Breast epithelium (tissue), 3 donors: ENCODE measurements at regions not wholly inside any gene's neighbourhood (a gene's known extent, or its start where the extent isn't known, plus 50 kb on each side); places are given as distances from the start of the nearest gene placed in this dataset.

Experiments
- CTCF ChIP-seq, 3 donors: fragments of 450-650 bp; IDR thresholded peaks; one replicate each; pipeline ENCODE4 v1.5.1; 2016 to 2017; ENCODE audit warnings: antibody characterized with exemption in 3 of 3, mild to moderate bottlenecking in 3 of 3, moderate library complexity in 3 of 3
- POLR2A ChIP-seq: fragments of 450-650 bp; IDR thresholded peaks from one replicate; pipeline ENCODE4 v1.6.1; 2016; ENCODE audit warnings: antibody characterized with exemption, mild to moderate bottlenecking, moderate library complexity

GRCh38 chr1:219294251-219294650 lies 120.6 kb downstream of the LYPLAL1 start:
- TF ChIP-seq POLR2A, result no peak
- TF ChIP-seq CTCF (IDR thresholded peaks at IDR 0.05), result no peak
